ENCODE measurements at regions not wholly inside any gene's neighbourhood (a gene's known extent, or its start where the extent isn't known, plus 50 kb on each side); places are given as distances from the start of the nearest gene placed in this dataset.

- no peak for TF ChIP-seq POLR2A (IDR thresholded peaks at IDR 0.05; ENCODE audit: extremely low read depth, insufficient read length)
- no peak for TF ChIP-seq MYC (IDR thresholded peaks at IDR 0.05; ENCODE audit: low read depth, low read length)
- TF ChIP-seq CTCF (IDR thresholded peaks at IDR 0.05; ENCODE audit: low read depth, low read length) = no peak
- no peak for TF ChIP-seq MAX (IDR thresholded peaks at IDR 0.05; ENCODE audit: low read depth, low read length)
- H3K4me3 ChIP-seq (ENCODE audit: low read depth, low read length) = no peak overlapping the region
- no peak for DNase-seq (ENCODE audit: low read depth)
Observed at GRCh38 chr12:46914336-46914735, 88.5 kb upstream of the SLC38A4 start.

DNA sequence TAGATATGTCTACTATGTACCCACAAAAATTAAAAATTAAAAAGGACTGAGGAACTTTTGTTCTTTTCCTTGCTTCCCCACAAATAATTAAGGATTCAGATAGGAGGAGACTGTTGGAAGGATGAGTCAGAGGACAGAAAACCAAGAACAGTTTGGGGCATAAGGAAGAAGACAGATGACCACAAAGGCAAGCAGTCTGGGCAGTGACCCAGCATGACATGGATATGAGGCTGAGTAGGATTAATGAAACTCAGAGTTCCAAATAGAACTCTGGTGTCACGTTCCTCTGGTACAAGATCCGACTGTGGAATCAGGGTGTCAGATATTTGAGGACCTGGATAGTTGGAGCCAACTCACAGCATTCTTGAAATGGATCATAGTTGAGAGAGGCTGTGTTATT is 89.3 kb upstream of the SLC38A4 start:
- DNase-seq (ENCODE audit: low read depth) = no peak
- H3K4me3 ChIP-seq (ENCODE audit: low read depth, low read length) = no peak overlapping the region
- TF ChIP-seq POLR2A (IDR thresholded peaks at IDR 0.05; ENCODE audit: extremely low read depth, insufficient read length) = no peak
- TF ChIP-seq CTCF (IDR thresholded peaks at IDR 0.05; ENCODE audit: low read depth, low read length) = no peak
- TF ChIP-seq MYC (IDR thresholded peaks at IDR 0.05; ENCODE audit: low read depth, low read length) = no peak
- TF ChIP-seq MAX (IDR thresholded peaks at IDR 0.05; ENCODE audit: low read depth, low read length) = no peak

DNA sequence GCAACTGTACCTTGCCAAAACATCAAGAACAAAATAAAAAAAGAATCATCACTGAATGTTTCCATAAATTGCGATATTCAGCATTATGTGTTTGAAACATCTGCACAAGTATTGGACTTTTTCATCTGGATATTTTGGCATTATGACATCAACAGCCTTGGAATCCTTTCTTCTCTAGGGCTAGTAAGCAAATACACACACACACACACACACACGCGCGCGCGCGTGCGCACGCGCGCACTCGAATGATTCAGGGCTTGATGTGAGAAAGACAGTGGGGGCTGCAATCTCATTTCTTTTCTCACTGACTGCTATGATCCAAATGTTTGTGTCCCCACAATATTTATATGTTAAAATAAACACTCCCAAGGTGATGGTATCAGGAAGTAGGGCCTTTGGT is 90.0 kb upstream of the SLC38A4 start:
- H3K4me3 ChIP-seq (ENCODE audit: low read depth, low read length) = no peak overlapping the region
- TF ChIP-seq POLR2A (IDR thresholded peaks at IDR 0.05; ENCODE audit: extremely low read depth, insufficient read length) (no peak), MYC (IDR thresholded peaks at IDR 0.05; ENCODE audit: low read depth, low read length) (no peak), CTCF (IDR thresholded peaks at IDR 0.05; ENCODE audit: low read depth, low read length) (no peak), MAX (IDR thresholded peaks at IDR 0.05; ENCODE audit: low read depth, low read length) (no peak)
- no peak for DNase-seq (ENCODE audit: low read depth)

GRCh38 chr12:46916796-46917419 is 91.1 kb upstream of the SLC38A4 start:
- H3K4me3 ChIP-seq (ENCODE audit: low read depth, low read length) = no peak overlapping the region
- TF ChIP-seq MYC (IDR thresholded peaks at IDR 0.05; ENCODE audit: low read depth, low read length) = no peak
- TF ChIP-seq MAX (IDR thresholded peaks at IDR 0.05; ENCODE audit: low read depth, low read length) = no peak
- TF ChIP-seq POLR2A (IDR thresholded peaks at IDR 0.05; ENCODE audit: extremely low read depth, insufficient read length) = no peak
- no peak for TF ChIP-seq CTCF (IDR thresholded peaks at IDR 0.05; ENCODE audit: low read depth, low read length)
- no peak for DNase-seq (ENCODE audit: low read depth)

DNA sequence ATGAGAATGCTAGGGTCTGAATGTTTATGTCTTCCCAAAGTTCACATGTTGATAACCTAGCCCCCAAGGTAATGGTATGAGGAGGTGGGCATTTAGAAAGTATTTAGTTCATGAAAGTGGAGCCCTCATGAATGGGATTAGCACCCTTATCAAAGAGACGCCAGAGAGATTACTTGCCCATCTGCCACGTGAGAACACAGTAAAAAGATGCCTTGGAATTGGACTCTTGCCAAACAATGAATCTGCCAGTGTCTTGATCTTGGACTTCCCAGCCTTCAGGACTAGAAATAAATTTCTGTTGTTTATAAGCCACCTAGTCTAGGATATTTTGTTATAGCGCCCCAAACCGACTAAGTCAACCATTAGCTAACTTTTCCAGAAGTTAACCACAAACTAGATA is 92.0 kb upstream of the SLC38A4 start:
- TF ChIP-seq MYC (IDR thresholded peaks at IDR 0.05; ENCODE audit: low read depth, low read length) (no peak), CTCF (IDR thresholded peaks at IDR 0.05; ENCODE audit: low read depth, low read length) (no peak), MAX (IDR thresholded peaks at IDR 0.05; ENCODE audit: low read depth, low read length) (no peak), POLR2A (IDR thresholded peaks at IDR 0.05; ENCODE audit: extremely low read depth, insufficient read length) (no peak)
- no peak overlapping the region for H3K4me3 ChIP-seq (ENCODE audit: low read depth, low read length)
- no peak for DNase-seq (ENCODE audit: low read depth)

Measured in NB4 (cell line).